ACC112 (cell line): ENCODE measurements at regions not wholly inside any gene's neighbourhood (a gene's known extent, or its start where the extent isn't known, plus 50 kb on each side); places are given as distances from the start of the nearest gene placed in this dataset.
"Not testable (repeated sequence)": the region's sequence is repeated elsewhere in the genome, so short reads cannot be mapped to it uniquely, and the experiment has no call there.

ENCODE experiments used
- H2AFZ ChIP-seq: fragments of 200-600 bp; sonication (generic); one replicate; pipeline ENCODE4 v1.6.0; 2017; ENCODE audit warnings: antibody characterized with exemption, low read length; ENCODE audit not compliant: unreplicated experiment
- H3K27ac ChIP-seq: fragments of 200-600 bp; sonication (generic); 2 replicates; pipeline ENCODE4 v1.5.1; 2014; ENCODE audit warnings: low read depth, mild to moderate bottlenecking, antibody characterized with exemption, low read length, moderate library complexity
- H3K27me3 ChIP-seq: fragments of 200-600 bp; sonication (generic); 2 replicates; pipeline ENCODE4 v1.6.1; 2014; ENCODE audit warnings: mild to moderate bottlenecking, antibody characterized with exemption, low read length, moderate library complexity, mixed read lengths; ENCODE audit not compliant: insufficient read depth
- H3K36me3 ChIP-seq: fragments of 200-600 bp; sonication (generic); 2 replicates; pipeline ENCODE4 v1.6.1; 2016; ENCODE audit warnings: mild to moderate bottlenecking, antibody characterized with exemption, low read length, moderate library complexity, mixed read lengths; ENCODE audit not compliant: insufficient read depth
- H3K4me1 ChIP-seq: fragments of 200-600 bp; sonication (generic); one replicate; pipeline ENCODE4 v1.6.1; 2016; ENCODE audit warnings: low read length, mixed read lengths; ENCODE audit not compliant: insufficient read depth, unreplicated experiment, control insufficient read depth
- H3K4me3 ChIP-seq: fragments of 200-600 bp; sonication (generic); 2 replicates; pipeline ENCODE4 v1.5.1; 2014; ENCODE audit warnings: mild to moderate bottlenecking, low read depth, low read length
- H3K79me2 ChIP-seq: fragments of 200-600 bp; sonication (generic); one replicate; pipeline ENCODE4 v1.6.0; 2016; ENCODE audit warnings: low read length; ENCODE audit not compliant: control insufficient read depth, unreplicated experiment, insufficient read depth

GRCh38 chr3:61454801-61455200, 106.6 kb upstream of the PTPRG start:
- Histone ChIP-seq H3K36me3 (no peaks in the 10 kb centered on the region), H3K27ac (no peak overlapping the region), H3K79me2 (no peaks in the 10 kb centered on the region), H2AFZ (no peak overlapping the region), H3K4me3 (no peak overlapping the region), H3K27me3 (no peaks in the 10 kb centered on the region), H3K4me1 (peaks cover 8% of the 10 kb centered on the region)

- H3K4me3 ChIP-seq: no peak overlapping the region
- no peak overlapping the region for H2AFZ ChIP-seq
- H3K36me3 ChIP-seq: no peaks in the 10 kb centered on the region
- H3K79me2 ChIP-seq: no peaks in the 10 kb centered on the region
- H3K27me3 ChIP-seq: no peaks in the 10 kb centered on the region
- H3K4me1 ChIP-seq: no peaks in the 10 kb centered on the region
- no peak overlapping the region for H3K27ac ChIP-seq
Observed at GRCh38 chr3:61460636-61461035, 100.7 kb upstream of the PTPRG start.

- H3K4me1 ChIP-seq: no peaks in the 10 kb centered on the region
- no peak overlapping the region for H3K4me3 ChIP-seq
- H3K27ac ChIP-seq: no peak overlapping the region
- no peaks in the 10 kb centered on the region for H3K79me2 ChIP-seq
- no peaks in the 10 kb centered on the region for H3K36me3 ChIP-seq
- H3K27me3 ChIP-seq: peaks cover 2% of the 10 kb centered on the region; the same call in 1 of the 2 replicates
- H2AFZ ChIP-seq: no peak overlapping the region
Observed at GRCh38 chr3:61463191-61463590, 98.2 kb upstream of the PTPRG start.

DNA sequence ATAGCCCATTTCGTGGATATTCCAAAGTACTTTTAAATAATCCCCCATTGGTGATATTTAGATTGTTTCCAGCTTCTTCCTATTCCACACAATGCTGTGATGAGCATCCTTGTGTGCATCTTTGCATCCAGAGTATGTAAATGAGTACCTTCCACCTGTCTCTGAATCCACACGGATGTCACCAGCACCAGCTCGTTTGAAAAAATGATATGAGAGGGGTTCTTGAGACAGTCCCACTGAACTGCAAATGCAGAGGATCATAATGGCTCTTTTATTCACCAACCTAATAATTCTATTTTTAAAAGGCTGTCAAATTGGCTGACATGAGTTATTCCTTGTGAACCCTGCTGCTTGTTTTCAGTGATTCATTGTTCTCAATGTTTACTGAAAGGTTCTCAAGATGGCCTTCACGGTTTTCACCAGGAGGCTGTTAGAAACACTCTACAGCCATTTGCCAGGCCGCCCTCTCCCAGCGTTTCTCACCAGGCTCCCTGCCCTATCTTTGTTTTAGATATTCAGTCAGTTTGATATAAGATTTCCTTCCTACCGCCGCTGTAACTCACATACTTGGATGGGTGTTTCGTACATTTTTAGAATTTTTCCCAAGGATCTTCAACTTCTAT, 96.7 kb upstream of the PTPRG start:
- Histone ChIP-seq H3K27ac (no peak overlapping the region), H3K27me3 (peaks cover 6% of the 10 kb centered on the region; the same call in 1 of the 2 replicates), H3K4me1 (no peaks in the 10 kb centered on the region), H2AFZ (no peak overlapping the region), H3K79me2 (no peaks in the 10 kb centered on the region), H3K4me3 (no peak overlapping the region), H3K36me3 (no peaks in the 10 kb centered on the region)

DNA sequence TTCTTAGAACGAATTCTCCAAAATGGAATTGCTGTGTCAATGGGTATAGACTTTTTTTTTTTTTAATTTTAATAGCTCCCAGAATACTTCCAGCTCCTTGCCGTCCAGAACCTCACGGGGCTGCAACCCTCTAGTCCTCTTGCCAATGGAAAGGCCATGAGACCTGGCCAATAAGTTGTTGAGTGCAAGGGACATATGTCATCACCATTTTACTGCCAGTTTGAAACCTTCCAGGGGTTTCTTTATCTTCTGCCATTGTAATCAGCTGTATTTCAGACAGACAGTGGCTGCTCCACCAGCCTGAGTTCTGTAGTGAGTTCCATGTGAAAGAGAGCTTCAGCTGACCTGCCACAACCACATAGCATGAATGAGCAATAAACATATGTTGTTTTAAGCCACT, 95.0 kb upstream of the PTPRG start:
- H3K27me3 ChIP-seq: peaks cover 9% of the 10 kb centered on the region; the same call in 1 of the 2 replicates
- no peaks in the 10 kb centered on the region for H3K4me1 ChIP-seq
- H3K27ac ChIP-seq: no peak overlapping the region
- no peak overlapping the region for H2AFZ ChIP-seq
- no peak overlapping the region for H3K4me3 ChIP-seq
- H3K36me3 ChIP-seq: no peaks in the 10 kb centered on the region
- no peaks in the 10 kb centered on the region for H3K79me2 ChIP-seq

- H3K36me3 ChIP-seq: no peaks in the 10 kb centered on the region
- H3K4me3 ChIP-seq: no peak overlapping the region
- H3K4me1 ChIP-seq: no peaks in the 10 kb centered on the region
- no peak overlapping the region for H2AFZ ChIP-seq
- 0 out of 2 replicates have a peak, but pooled peaks cover 4% of the 10 kb centered on the region for H3K27me3 ChIP-seq
- no peak overlapping the region for H3K27ac ChIP-seq
- H3K79me2 ChIP-seq: no peaks in the 10 kb centered on the region
Observed at GRCh38 chr3:61483997-61484396, 77.4 kb upstream of the PTPRG start.

DNA sequence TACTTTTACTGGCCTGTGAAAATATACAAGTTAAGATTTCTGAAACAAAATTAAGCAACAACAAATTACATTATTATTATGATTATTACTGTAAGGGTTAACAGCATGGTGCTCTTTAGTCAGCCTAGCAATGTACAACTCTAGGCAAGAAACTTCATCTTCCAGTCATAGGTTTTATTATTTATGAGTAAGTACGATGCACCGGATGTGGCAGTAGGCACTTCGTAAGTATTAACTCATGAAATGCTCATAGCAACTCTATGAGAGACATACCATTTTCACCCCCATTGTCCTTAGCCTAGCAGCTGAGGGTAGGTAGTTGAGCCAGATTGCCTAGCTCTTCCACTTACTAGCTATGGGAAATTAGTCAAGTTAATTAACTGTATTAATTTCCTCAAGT, 68.0 kb upstream of the PTPRG start:
- no peaks in the 10 kb centered on the region for H3K79me2 ChIP-seq

GRCh38 chr3:61494309-61494708, 67.1 kb upstream of the PTPRG start:
- not testable (repeated sequence) for H3K79me2 ChIP-seq, H3K27me3 ChIP-seq

More for the DNA sequence above, 68.0 kb upstream of the PTPRG start:
- Histone ChIP-seq H3K4me1 (no peaks in the 10 kb centered on the region), H3K36me3 (no peaks in the 10 kb centered on the region), H3K27me3 (no peaks in the 10 kb centered on the region), H2AFZ (no peak overlapping the region), H3K27ac (no peak overlapping the region), H3K4me3 (no peak overlapping the region)

GRCh38 chr3:61497463-61497862, 63.9 kb upstream of the PTPRG start:
- Histone ChIP-seq H3K36me3 (no peaks in the 10 kb centered on the region), H3K4me3 (no peak overlapping the region), H2AFZ (no peak overlapping the region), H3K4me1 (no peaks in the 10 kb centered on the region), H3K27ac (no peak overlapping the region), H3K27me3 (no peaks in the 10 kb centered on the region), H3K79me2 (no peaks in the 10 kb centered on the region)

More at GRCh38 chr3:61494309-61494708, 67.1 kb upstream of the PTPRG start:
- not testable (repeated sequence) for H3K4me3 ChIP-seq, H3K36me3 ChIP-seq, H3K4me1 ChIP-seq, H3K27ac ChIP-seq, H2AFZ ChIP-seq

DNA sequence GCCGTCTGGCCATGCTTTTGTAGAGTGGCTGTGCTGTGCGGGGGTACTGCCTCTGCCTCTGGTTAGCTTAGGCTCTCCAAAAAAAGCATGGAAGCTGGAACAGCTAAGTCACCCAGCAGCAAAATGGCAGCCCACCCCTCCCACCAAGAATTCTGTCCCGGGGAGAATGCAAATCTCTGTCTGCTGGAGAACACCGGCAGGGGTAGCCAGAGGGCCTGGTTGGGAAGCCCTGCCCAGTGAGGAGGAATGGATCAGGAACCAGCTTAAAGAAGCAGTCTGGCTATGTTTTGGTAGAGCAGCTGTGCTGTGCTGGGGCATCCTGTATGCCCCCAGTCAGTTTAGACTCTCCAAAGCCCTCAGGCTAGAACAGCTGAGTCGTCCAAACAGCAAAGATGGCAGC, 56.2 kb upstream of the PTPRG start:
- no peak overlapping the region for H3K27ac ChIP-seq
- no peak overlapping the region for H2AFZ ChIP-seq
- H3K4me3 ChIP-seq: no peak overlapping the region
- H3K36me3 ChIP-seq: no peaks in the 10 kb centered on the region
- H3K27me3 ChIP-seq: no peaks in the 10 kb centered on the region
- H3K4me1 ChIP-seq: no peaks in the 10 kb centered on the region
- no peaks in the 10 kb centered on the region for H3K79me2 ChIP-seq

DNA sequence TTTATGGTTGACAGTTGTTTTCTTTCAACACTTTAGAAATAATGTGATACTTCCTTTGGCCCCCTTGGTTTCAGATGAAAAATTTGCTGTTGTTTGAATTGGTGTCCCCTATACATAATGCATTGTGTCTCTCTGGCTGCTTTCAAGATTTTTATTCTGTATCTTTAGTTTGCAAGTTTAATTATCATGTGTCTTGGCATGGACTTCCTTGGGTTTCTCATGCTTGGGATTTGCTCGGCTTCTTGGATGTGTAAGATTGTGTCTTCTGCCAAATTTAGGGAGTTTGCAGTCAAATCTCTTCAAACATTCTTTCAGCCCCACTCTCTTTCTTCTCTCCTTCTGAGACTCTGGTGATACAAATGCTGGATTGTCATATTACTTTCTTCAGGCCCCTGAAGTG, 53.4 kb upstream of the PTPRG start:
- no peaks in the 10 kb centered on the region for H3K36me3 ChIP-seq
- no peaks in the 10 kb centered on the region for H3K27me3 ChIP-seq
- H2AFZ ChIP-seq: no peak overlapping the region
- no peak overlapping the region for H3K27ac ChIP-seq
- no peak overlapping the region for H3K4me3 ChIP-seq
- H3K4me1 ChIP-seq: no peaks in the 10 kb centered on the region
- H3K79me2 ChIP-seq: no peaks in the 10 kb centered on the region
